ENCODE measurements at regions not wholly inside any gene's neighbourhood (a gene's known extent, or its start where the extent isn't known, plus 50 kb on each side); places are given as distances from the start of the nearest gene placed in this dataset.

- TF ChIP-seq CTCF (IDR thresholded peaks at IDR 0.05) (no peak), POLR2A (IDR thresholded peaks at IDR 0.05) (no peak)
Measured at GRCh38 chr5:136656811-136657210, 291.5 kb upstream of the TRPC7 start.

Data from Peyer's patch (tissue), 4 donors.